H9 (cell line): ENCODE measurements at regions not wholly inside any gene's neighbourhood (a gene's known extent, or its start where the extent isn't known, plus 50 kb on each side); places are given as distances from the start of the nearest gene placed in this dataset.

ENCODE experiments used
- DNase-seq: peaks from one replicate; pipeline ENCODE4 v3.0.0-alpha.2; 2017
- H2AFZ ChIP-seq: one replicate; pipeline ENCODE4 v1.6.1; 2013; ENCODE audit warnings: mild to moderate bottlenecking, low read length, control low read depth, moderate library complexity
- H2AK5ac ChIP-seq: 2 replicates; pipeline ENCODE4 v1.6.1; 2013; ENCODE audit warnings: low read length, control low read depth, mixed read lengths; ENCODE audit not compliant: insufficient read length
- H2BK120ac ChIP-seq: one replicate; pipeline ENCODE4 v1.6.1; 2013; ENCODE audit warnings: low read depth, mild to moderate bottlenecking, low read length, control low read depth, inconsistent platforms; ENCODE audit not compliant: poor library complexity, severe bottlenecking
- H2BK12ac ChIP-seq: 2 replicates; pipeline ENCODE4 v1.6.1; 2013; ENCODE audit warnings: low read length, control low read depth, mixed read lengths, low read depth; ENCODE audit not compliant: insufficient read length
- H2BK15ac ChIP-seq: 2 replicates; pipeline ENCODE4 v1.6.1; 2013; ENCODE audit warnings: low read depth, low read length, control low read depth
- H2BK20ac ChIP-seq: one replicate; pipeline ENCODE4 v1.6.1; 2013; ENCODE audit warnings: low read depth, mild to moderate bottlenecking, low read length, control low read depth, inconsistent platforms; ENCODE audit not compliant: poor library complexity, severe bottlenecking
- H2BK5ac ChIP-seq: 2 replicates; pipeline ENCODE4 v1.6.1; 2013; ENCODE audit warnings: low read length, control low read depth, mixed read lengths; ENCODE audit not compliant: insufficient read length
- H3K14ac ChIP-seq: 2 replicates; pipeline ENCODE4 v1.6.1; 2013; ENCODE audit warnings: low read length, control low read depth; ENCODE audit not compliant: insufficient read depth
- H3K18ac ChIP-seq: 2 replicates; pipeline ENCODE4 v1.6.1; 2013; ENCODE audit warnings: low read depth, mild to moderate bottlenecking, mixed read lengths, low read length, control low read depth; ENCODE audit not compliant: insufficient read length
- H3K23ac ChIP-seq: 2 replicates; pipeline ENCODE4 v1.6.1; 2013; ENCODE audit warnings: low read length, control low read depth, mixed read lengths, low read depth; ENCODE audit not compliant: insufficient read length
- H3K23me2 ChIP-seq: 2 replicates; pipeline ENCODE4 v1.6.1; 2013; ENCODE audit warnings: low read depth, mild to moderate bottlenecking, mixed read lengths, low read length, control low read depth; ENCODE audit not compliant: insufficient read length, poor library complexity, severe bottlenecking
- H3K27ac ChIP-seq: 2 replicates; pipeline ENCODE4 v1.5.1; 2013; ENCODE audit warnings: low read length, control low read depth, mixed read lengths, low read depth; ENCODE audit not compliant: insufficient read length
- H3K27me3 ChIP-seq: 2 replicates; pipeline ENCODE4 v1.6.1; 2013; ENCODE audit warnings: low read length, control low read depth, inconsistent platforms; ENCODE audit not compliant: insufficient read depth
- H3K4ac ChIP-seq: 2 replicates; pipeline ENCODE4 v1.6.1; 2013; ENCODE audit warnings: low read depth, mild to moderate bottlenecking, control low read depth, inconsistent platforms, low read length, moderate library complexity
- H3K4me1 ChIP-seq: 2 replicates; pipeline ENCODE4 v1.6.1; 2013; ENCODE audit warnings: low read length, control low read depth, inconsistent platforms; ENCODE audit not compliant: insufficient read depth
- H3K4me2 ChIP-seq: 2 replicates; pipeline ENCODE4 v1.6.1; 2013; ENCODE audit warnings: low read length, control low read depth, mixed read lengths; ENCODE audit not compliant: insufficient read length, insufficient read depth
- H3K56ac ChIP-seq: 2 replicates; pipeline ENCODE4 v1.6.1; 2013; ENCODE audit warnings: low read depth, mild to moderate bottlenecking, mixed read lengths, low read length, control low read depth; ENCODE audit not compliant: insufficient read length
- H3K79me1 ChIP-seq: 2 replicates; pipeline ENCODE4 v1.6.1; 2013; ENCODE audit warnings: low read depth, mild to moderate bottlenecking, moderate library complexity, low read length, control low read depth, inconsistent platforms; ENCODE audit not compliant: insufficient read depth, poor library complexity, severe bottlenecking
- H3K79me2 ChIP-seq: 2 replicates; pipeline ENCODE4 v1.6.1; 2013; ENCODE audit warnings: low read length, control low read depth, inconsistent platforms; ENCODE audit not compliant: insufficient read depth
- H3K9ac ChIP-seq: 2 replicates; pipeline ENCODE4 v1.6.1; 2013; ENCODE audit warnings: low read length, control low read depth, mixed read lengths; ENCODE audit not compliant: insufficient read length; ENCODE audit errors: extremely low read depth
- H3K9me3 ChIP-seq: one replicate; pipeline ENCODE4 v1.6.1; 2013; ENCODE audit warnings: low read depth, low read length, inconsistent platforms; ENCODE audit not compliant: control insufficient read depth
- H3T11ph ChIP-seq: one replicate; pipeline ENCODE4 v1.6.1; 2013; ENCODE audit warnings: mild to moderate bottlenecking, low read length, control low read depth, inconsistent platforms
- H4K20me1 ChIP-seq: one replicate; pipeline ENCODE4 v1.6.1; 2013; ENCODE audit not compliant: control insufficient read depth, insufficient read length, insufficient read depth
- H4K5ac ChIP-seq: 2 replicates; pipeline ENCODE4 v1.6.1; 2013; ENCODE audit warnings: low read depth, mild to moderate bottlenecking, mixed read lengths, low read length, control low read depth; ENCODE audit not compliant: insufficient read length
- H4K8ac ChIP-seq: replicated peaks from 2 replicates; pipeline ENCODE4 v1.6.1; 2013; ENCODE audit warnings: low read length, control low read depth, mixed read lengths, low read depth; ENCODE audit not compliant: insufficient read length
- H4K91ac ChIP-seq: 2 replicates; pipeline ENCODE4 v1.6.1; 2013; ENCODE audit warnings: low read depth, mild to moderate bottlenecking, moderate library complexity, mixed read lengths, low read length, control low read depth; ENCODE audit not compliant: insufficient read length
- H3K27ac Mint-ChIP-seq, 3 experiments: 2 replicates in 2 of 3; 3 replicates in 1 of 3; pipeline ENCODE4 v1.8.0; 2020 to 2021; ENCODE audit warnings: mixed read lengths in 3 of 3, mild to moderate bottlenecking in 1 of 3, moderate library complexity in 1 of 3
- H3K27me3 Mint-ChIP-seq: 2 replicates; pipeline ENCODE4 v1.8.0; 2021; ENCODE audit warnings: low read depth, mild to moderate bottlenecking, moderate library complexity, mixed read lengths
- H3K36me3 Mint-ChIP-seq, 3 experiments: 2 replicates in 2 of 3; 3 replicates in 1 of 3; pipeline ENCODE4 v1.8.0; 2020 to 2021; ENCODE audit warnings: low read depth in 3 of 3, mixed read lengths in 3 of 3; ENCODE audit not compliant: insufficient read depth in 1 of 3
- H3K4me1 Mint-ChIP-seq, 2 experiments: 2 replicates each; pipeline ENCODE4 v1.8.0; 2020; ENCODE audit warnings: mixed read lengths in 2 of 2
- H3K4me3 Mint-ChIP-seq, 2 experiments: 2 replicates in 1 of 2; 3 replicates in 1 of 2; pipeline ENCODE4 v1.8.0; 2020 to 2021; ENCODE audit warnings: mild to moderate bottlenecking in 2 of 2, mixed read lengths in 2 of 2, moderate library complexity in 1 of 2
- H3K9me3 Mint-ChIP-seq, 2 experiments: 2 replicates in 1 of 2; 3 replicates in 1 of 2; pipeline ENCODE4 v1.8.0; 2020; ENCODE audit warnings: mild to moderate bottlenecking in 2 of 2, mixed read lengths in 2 of 2, moderate library complexity in 1 of 2
- WGBS: extraction: QIAGEN DNeasy Blood & Tissue Kit; methylation state at CpG from one replicate; pipeline ENCODE4 v1.1.7; 2013; ENCODE audit warnings: missing lambda C conversion rate, low lambda C conversion rate, mixed read lengths; ENCODE audit not compliant: insufficient read length; ENCODE audit errors: extremely low coverage; 5-methylcytosine and 5-hydroxymethylcytosine counted together
- TF ChIP-seq, protein P1 (sequence below): fragments of 200-600 bp; sonication (generic); conservative IDR thresholded peaks from 3 replicates; pipeline ENCODE4 v1.8.0; 2021; ENCODE audit warnings: antibody characterized with exemption, mild to moderate bottlenecking

DNA sequence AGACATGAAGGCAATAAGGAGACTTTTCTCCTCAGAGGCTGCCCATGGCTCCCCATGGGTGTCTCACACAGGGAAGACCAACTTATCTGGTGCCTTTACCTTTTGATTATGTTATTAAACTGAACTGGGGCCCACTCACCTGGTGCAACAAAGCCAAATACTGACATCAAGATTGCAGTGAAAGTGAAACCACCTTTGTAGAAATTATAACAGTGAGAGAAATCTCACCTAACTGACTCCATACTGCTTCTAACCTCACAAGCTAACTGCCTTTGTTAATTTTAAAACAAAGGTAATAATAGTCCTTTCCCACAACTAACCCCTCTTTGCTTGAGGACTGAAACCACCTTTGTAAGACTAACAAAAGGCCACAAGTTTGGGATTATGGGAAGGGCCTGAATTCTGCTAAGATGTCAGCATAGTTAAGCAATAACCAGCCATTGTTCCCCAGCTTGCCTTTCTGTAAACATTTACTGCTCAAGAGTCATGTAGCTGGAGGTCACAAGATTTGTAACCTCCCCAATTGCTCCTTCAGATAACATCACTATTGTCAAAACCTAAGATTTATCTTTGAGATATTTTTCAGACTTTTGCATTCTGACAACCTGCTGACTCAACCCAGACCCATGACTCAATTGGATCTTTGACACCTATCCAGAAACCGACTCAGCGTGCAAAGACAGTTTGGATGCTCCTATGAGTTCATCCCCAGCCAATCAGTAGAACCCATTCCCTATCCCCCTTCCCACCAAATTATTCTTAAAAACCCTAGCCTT, 420.3 kb upstream of the CFAP20DC start:
- Histone ChIP-seq H3K27ac (no peak overlapping the region), H3K9me3 (no peaks in the 10 kb centered on the region), H3K27me3 (no peaks in the 10 kb centered on the region), H2BK5ac (no peak overlapping the region), H2AFZ (no peak overlapping the region), H4K20me1 (no peaks in the 10 kb centered on the region), H3K79me2 (no peaks in the 10 kb centered on the region), H3K18ac (no peak overlapping the region), H3K9ac (no peak overlapping the region), H3K4me2 (no peak overlapping the region), H3K4me1 (no peaks in the 10 kb centered on the region), H2BK120ac (no peak overlapping the region), H2AK5ac (no peak overlapping the region), H4K5ac (no peak overlapping the region), H3K14ac (no peak overlapping the region), H3K79me1 (no peaks in the 10 kb centered on the region), H2BK20ac (no peak overlapping the region), H2BK12ac (no peak overlapping the region), H3K23ac (no peak overlapping the region), H3K56ac (no peak overlapping the region), H4K8ac (no peak overlapping the region), H3K23me2 (no peaks in the 10 kb centered on the region), H3T11ph (no peak overlapping the region), H3K4ac (no peak overlapping the region), H4K91ac (no peak overlapping the region), H2BK15ac (no peak overlapping the region)
- TF ChIP-seq, protein P1, sequence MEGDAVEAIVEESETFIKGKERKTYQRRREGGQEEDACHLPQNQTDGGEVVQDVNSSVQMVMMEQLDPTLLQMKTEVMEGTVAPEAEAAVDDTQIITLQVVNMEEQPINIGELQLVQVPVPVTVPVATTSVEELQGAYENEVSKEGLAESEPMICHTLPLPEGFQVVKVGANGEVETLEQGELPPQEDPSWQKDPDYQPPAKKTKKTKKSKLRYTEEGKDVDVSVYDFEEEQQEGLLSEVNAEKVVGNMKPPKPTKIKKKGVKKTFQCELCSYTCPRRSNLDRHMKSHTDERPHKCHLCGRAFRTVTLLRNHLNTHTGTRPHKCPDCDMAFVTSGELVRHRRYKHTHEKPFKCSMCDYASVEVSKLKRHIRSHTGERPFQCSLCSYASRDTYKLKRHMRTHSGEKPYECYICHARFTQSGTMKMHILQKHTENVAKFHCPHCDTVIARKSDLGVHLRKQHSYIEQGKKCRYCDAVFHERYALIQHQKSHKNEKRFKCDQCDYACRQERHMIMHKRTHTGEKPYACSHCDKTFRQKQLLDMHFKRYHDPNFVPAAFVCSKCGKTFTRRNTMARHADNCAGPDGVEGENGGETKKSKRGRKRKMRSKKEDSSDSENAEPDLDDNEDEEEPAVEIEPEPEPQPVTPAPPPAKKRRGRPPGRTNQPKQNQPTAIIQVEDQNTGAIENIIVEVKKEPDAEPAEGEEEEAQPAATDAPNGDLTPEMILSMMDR, result no peak
- no peak overlapping the region for H3K4me3 Mint-ChIP-seq
- WGBS, result no CpG with 5 or more reads among the region's 2 CpGs
- no peaks in the 10 kb centered on the region for H3K4me1 Mint-ChIP-seq
- H3K36me3 Mint-ChIP-seq, result peaks cover 0 to 7% (median 4%) of the 10 kb centered on the region in 3 experiments; a peak in 2 of 7 replicates
- no peak overlapping the region for H3K27ac Mint-ChIP-seq
- DNase-seq, result no peak
- peaks cover 6% of the 10 kb centered on the region for H3K27me3 Mint-ChIP-seq
- peaks cover 7 to 14% of the 10 kb centered on the region in 2 experiments; a peak in 4 of 5 replicates for H3K9me3 Mint-ChIP-seq
